Subcutaneous abdominal adipose tissue (tissue), 5 donors: ENCODE measurements at regions not wholly inside any gene's neighbourhood (a gene's known extent, or its start where the extent isn't known, plus 50 kb on each side); places are given as distances from the start of the nearest gene placed in this dataset.

Experiments used
- H3K27ac ChIP-seq: one replicate; pipeline ENCODE4 v1.7.0; 2013; ENCODE audit warnings: low read depth, mild to moderate bottlenecking, inconsistent platforms, low read length, moderate library complexity
- H3K27me3 ChIP-seq, 5 donors: one replicate each; pipeline ENCODE4 v1.7.0; 2013; ENCODE audit warnings: low read length in 5 of 5, inconsistent platforms in 1 of 5; ENCODE audit not compliant: control insufficient read depth in 5 of 5, insufficient read depth in 4 of 5
- H3K36me3 ChIP-seq, 5 donors: one replicate each; pipeline ENCODE4 v1.7.0; 2013; ENCODE audit warnings: low read length in 5 of 5; ENCODE audit not compliant: control insufficient read depth in 5 of 5, insufficient read depth in 5 of 5
- H3K4me1 ChIP-seq, 5 donors: one replicate each; pipeline ENCODE4 v1.7.0; 2013; ENCODE audit warnings: low read length in 5 of 5, mild to moderate bottlenecking in 3 of 5, moderate library complexity in 1 of 5; ENCODE audit not compliant: control insufficient read depth in 5 of 5, insufficient read depth in 5 of 5
- H3K4me3 ChIP-seq, 5 donors: one replicate each; pipeline ENCODE4 v1.7.0; 2013; ENCODE audit warnings: low read length in 5 of 5, low read depth in 1 of 5
- H3K9ac ChIP-seq, 5 donors: one replicate each; pipeline ENCODE4 v1.7.0; 2013; ENCODE audit warnings: low read length in 5 of 5, mild to moderate bottlenecking in 4 of 5, moderate library complexity in 3 of 5
- H3K9me3 ChIP-seq, 5 donors: one replicate each; pipeline ENCODE4 v1.7.0; 2013; ENCODE audit warnings: low read length in 5 of 5; ENCODE audit not compliant: control insufficient read depth in 5 of 5
- donor health status: healthy.
- donor health status: healthy.
- donor health status: healthy.
- donor health status: healthy.
- donor health status: healthy.

DNA sequence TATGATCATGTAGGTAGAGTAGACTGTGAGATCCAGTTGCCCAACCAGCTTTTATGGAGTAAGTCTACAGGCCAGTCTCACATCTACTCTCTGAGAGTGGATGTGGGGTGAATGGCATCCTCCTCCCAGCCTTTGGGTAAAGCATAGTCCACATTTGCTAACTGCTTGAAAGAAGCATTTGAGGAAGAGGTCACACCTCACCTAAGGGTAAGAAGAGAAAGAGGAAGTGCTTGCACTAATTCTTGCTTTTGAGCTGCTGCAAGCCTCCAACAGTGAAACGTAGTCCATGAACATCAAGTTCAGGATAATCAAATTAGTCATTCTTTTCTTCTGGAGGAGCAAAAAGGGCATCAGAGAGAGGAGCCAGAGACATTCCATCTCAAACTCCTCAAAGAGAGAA is 93.9 kb upstream of the AGR3 start:
- no peaks in the 10 kb centered on the region for H3K36me3 ChIP-seq
- H3K4me1 ChIP-seq = peaks cover 0 to 7% (median 0%) of the 10 kb centered on the region in 5 donors
- no peak overlapping the region for H3K27ac ChIP-seq
- H3K27me3 ChIP-seq = no peaks in the 10 kb centered on the region
- no peak overlapping the region for H3K9ac ChIP-seq
- no peak overlapping the region for H3K4me3 ChIP-seq
- H3K9me3 ChIP-seq = no peaks in the 10 kb centered on the region

DNA sequence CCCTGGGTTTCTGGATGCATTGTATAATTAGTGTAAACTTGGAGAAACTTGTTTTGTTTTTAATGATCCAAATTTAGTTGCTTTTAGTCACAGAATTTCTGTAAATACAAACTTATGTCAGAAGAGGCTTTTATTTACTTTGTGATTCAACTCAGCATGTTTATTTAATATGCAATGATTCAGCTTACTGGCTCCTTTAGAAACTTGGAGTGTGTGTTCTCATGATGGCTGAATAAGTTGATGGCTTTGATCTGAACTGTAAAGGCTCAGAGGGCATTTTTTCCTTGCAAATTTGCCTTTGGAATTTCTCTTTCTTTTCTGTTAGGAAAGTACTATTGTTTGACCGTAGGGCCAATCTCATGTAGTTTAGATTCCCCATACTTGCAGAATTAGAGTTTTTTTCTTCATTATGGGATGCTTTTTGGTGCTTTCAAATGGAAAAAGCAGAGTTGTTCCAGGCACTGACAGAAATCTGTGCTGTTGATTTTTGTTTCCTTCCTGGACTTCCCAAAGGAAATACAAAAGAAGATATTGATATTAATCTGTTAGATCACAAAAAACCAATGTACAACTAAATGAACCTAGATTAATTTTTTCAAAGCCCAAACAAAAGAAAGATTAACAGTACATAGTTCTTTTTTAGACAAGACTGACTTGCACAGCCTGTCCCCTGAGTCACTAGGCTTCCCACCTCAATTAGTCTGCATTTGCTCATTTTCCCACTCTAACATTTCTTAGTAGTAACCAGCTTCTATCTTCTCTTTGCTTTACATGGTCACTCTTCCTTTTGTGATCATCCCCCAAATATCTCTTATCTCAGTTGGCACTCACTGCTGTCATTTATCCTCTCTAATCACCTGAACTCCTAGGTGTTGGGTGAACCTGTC is 96.8 kb upstream of the AGR3 start:
- Histone ChIP-seq H3K9me3 (no peaks in the 10 kb centered on the region), H3K27ac (no peak overlapping the region)

DNA sequence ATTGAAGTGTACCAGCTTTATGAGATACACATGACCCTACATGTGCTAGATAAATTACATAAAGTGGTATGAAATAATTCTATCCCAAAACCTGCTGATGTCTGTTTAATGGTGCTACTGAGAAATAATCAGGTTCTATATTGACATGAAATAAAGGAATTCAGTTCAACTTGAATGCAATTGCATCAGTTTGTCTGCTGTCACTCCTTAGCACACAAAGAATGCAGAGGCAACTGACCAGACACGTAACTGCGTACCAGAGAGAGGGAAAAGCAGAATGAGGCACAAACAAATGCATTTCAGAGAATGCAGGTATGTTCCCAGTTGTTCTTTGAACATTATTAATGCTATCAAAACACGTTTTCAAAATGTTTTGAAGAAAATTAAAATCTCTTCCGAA is 98.8 kb upstream of the AGR3 start:
- Histone ChIP-seq H3K9me3 (no peaks in the 10 kb centered on the region), H3K4me3 (no peak overlapping the region), H3K27me3 (no peaks in the 10 kb centered on the region), H3K4me1 (peaks cover 0 to 10% (median 5%) of the 10 kb centered on the region in 5 donors), H3K36me3 (no peaks in the 10 kb centered on the region), H3K9ac (no peak overlapping the region), H3K27ac (no peak overlapping the region)

More for the DNA sequence above, 96.8 kb upstream of the AGR3 start:
- Histone ChIP-seq H3K27me3 (no peaks in the 10 kb centered on the region), H3K36me3 (no peaks in the 10 kb centered on the region), H3K4me1 (peaks cover 0 to 10% (median 5%) of the 10 kb centered on the region in 5 donors), H3K9ac (no peak overlapping the region), H3K4me3 (no peak overlapping the region)

DNA sequence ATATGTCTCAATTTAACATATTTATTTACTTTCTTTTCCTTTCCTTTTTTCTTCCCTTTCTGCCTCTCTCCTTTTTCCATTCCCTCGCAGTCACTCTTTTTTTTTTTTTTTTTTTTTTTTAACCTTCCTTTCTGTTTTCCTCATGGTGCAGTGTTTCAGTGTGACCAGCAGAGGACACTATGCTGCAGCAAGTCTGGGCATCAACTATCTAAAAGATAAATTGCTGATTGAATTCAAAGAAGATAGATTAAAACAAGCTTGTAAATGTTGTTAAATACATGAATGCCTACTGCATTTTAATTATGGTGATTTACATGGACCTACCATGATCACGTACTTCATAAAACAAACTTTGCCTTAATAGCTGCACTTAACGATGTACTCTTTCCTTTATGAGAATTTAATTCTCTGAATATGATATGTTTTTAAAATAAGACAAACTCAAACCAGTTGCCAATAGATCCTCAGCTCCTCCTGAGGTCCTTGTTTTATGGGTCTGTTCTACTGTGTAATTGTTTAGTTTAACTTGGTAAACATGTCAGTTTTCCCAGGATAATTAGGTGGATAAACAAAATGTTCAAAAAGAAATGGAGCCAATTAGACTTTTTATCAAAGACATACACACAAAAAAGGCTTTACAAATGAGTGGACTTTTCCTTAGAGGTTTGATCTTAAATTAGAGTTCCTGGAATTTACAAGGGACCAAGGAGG is 101.0 kb upstream of the AGR3 start:
- Histone ChIP-seq H3K9me3 (no peaks in the 10 kb centered on the region), H3K9ac (no peak overlapping the region), H3K27me3 (no peaks in the 10 kb centered on the region), H3K36me3 (no peaks in the 10 kb centered on the region), H3K4me3 (peak overlapping the region in 1 of 5 donors; percentile 24), H3K4me1 (peaks cover 0 to 10% (median 5%) of the 10 kb centered on the region in 5 donors), H3K27ac (no peak overlapping the region)

DNA sequence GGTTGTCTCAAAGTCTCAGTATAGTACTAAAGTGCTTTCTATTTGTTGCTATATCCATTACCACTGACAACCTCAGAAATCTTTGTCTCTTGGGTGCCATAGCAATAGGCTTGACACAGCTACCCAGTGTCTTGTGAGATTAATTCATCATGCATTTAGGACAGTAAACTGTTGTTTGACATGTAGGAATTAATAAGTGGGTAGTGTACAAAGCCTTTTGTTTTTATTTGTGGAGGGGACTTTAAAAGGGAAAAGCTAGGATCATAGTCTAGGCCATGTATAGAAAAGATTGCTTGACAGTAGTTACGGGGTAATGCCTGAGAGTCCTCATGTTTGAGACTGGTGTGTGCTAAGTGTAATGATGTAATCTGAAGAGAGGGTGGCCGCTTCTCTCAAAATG is 102.6 kb upstream of the AGR3 start:
- H3K36me3 ChIP-seq = no peaks in the 10 kb centered on the region
- H3K27ac ChIP-seq = no peak overlapping the region
- no peak overlapping the region for H3K4me3 ChIP-seq
- no peaks in the 10 kb centered on the region for H3K27me3 ChIP-seq
- H3K4me1 ChIP-seq = peaks cover 0 to 9% (median 5%) of the 10 kb centered on the region in 5 donors
- H3K9ac ChIP-seq = no peak overlapping the region
- H3K9me3 ChIP-seq = no peaks in the 10 kb centered on the region

DNA sequence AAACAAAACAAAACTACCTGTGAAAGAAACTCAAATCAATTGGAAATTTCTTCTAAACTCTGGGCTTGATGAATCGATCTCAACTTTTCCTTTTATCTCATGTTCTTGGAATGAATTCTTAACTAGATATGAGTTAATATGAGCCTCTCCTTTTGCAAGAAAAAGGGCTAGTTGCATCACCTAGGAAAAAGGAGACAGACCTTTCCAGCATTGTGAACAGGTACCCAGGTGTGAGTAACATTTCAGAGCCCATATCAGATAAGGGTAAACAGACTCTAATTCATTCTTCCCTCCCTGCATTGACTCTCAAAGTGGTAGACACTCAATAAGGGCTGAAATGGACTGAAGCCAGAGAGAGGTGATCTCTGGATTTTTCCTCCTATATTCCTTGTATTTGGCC is 103.8 kb upstream of the AGR3 start:
- Histone ChIP-seq H3K4me3 (no peak overlapping the region), H3K27me3 (no peaks in the 10 kb centered on the region), H3K9ac (no peak overlapping the region), H3K36me3 (no peaks in the 10 kb centered on the region), H3K9me3 (no peaks in the 10 kb centered on the region), H3K27ac (no peak overlapping the region), H3K4me1 (peaks cover 0 to 16% (median 12%) of the 10 kb centered on the region in 5 donors)

DNA sequence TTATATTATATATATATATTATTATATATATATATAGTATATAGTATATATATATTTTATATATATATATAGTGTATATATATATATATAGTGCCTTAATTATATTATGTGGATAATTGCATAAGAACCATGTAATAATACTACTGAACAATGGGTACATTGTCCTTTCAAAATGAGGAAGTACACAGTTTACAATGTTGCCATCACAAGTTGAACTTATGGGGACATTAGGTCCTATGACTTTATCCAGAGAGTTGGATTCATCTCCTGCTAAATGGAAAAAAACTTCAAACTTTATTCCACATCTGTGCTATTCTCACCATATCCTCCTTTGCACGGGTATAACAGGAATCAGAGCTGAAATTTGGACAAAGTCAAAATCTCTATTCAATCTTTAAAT is 105.0 kb upstream of the AGR3 start:
- Histone ChIP-seq H3K36me3 (no peaks in the 10 kb centered on the region), H3K27ac (no peak overlapping the region), H3K4me3 (no peak overlapping the region), H3K9me3 (no peaks in the 10 kb centered on the region), H3K4me1 (peaks cover 0 to 17% (median 13%) of the 10 kb centered on the region in 5 donors), H3K9ac (no peak overlapping the region), H3K27me3 (no peaks in the 10 kb centered on the region)

DNA sequence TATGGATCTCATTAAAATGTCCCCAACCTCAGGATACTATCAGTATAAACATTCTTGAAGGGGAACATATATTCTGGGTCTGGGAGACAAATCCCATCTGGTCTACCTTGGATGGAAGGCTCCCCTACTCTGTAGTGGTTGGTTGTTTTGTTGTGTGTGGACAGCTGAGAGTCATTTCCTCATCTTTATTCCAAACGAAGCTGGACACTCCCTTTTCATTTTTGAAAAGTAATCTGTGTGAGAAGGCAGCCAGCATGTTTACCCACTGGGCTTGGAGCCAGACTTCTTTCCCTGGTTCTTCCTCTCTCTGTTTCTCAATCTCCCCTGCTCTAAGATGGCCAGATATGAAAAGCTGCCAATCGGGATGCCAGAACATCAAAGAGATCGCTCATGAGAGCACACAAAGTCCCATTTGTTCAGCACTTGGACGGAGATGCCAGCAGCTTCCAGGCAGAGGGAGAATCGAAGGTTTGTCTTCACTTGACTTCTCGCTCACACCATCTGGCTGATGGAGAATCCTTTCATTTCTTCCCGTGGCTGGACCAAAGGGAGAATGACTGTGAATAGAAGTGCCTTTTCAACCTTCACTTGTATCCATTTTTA is 108.1 kb upstream of the AGR3 start:
- Histone ChIP-seq H3K9ac (peak overlapping the region in 1 of 5 donors; percentile 18), H3K4me1 (peaks cover 0 to 14% (median 8%) of the 10 kb centered on the region in 5 donors), H3K4me3 (peak overlapping the region in 4 of 5 donors; percentile 54 to 67 (median 64)), H3K9me3 (no peaks in the 10 kb centered on the region), H3K36me3 (no peaks in the 10 kb centered on the region), H3K27me3 (no peaks in the 10 kb centered on the region), H3K27ac (peak overlapping the region; percentile 66)

DNA sequence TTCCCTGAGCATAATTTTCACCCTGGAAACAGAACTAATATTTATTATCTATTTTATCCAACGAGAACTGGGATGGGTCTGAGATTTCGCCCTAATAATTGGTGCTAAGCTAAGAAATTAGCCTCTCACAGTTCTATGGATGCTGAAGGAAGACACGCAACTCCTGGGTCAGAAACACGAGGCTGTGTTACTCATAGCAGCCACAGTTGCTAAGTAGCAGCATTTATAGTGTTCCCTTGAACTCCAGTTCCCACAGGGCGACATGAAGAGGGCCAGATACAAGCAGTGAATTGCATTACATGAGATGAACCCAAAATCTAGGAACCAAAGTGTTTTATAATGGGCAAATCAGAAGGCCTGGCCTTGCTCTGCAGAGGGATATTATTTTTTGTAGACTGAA is 109.8 kb upstream of the AGR3 start:
- H3K27ac ChIP-seq = no peak overlapping the region
- no peaks in the 10 kb centered on the region for H3K27me3 ChIP-seq
- no peaks in the 10 kb centered on the region for H3K36me3 ChIP-seq
- peaks cover 0 to 4% (median 0%) of the 10 kb centered on the region in 5 donors for H3K9me3 ChIP-seq
- peaks cover 0 to 14% (median 8%) of the 10 kb centered on the region in 5 donors for H3K4me1 ChIP-seq
- H3K4me3 ChIP-seq = no peak overlapping the region
- no peak overlapping the region for H3K9ac ChIP-seq

DNA sequence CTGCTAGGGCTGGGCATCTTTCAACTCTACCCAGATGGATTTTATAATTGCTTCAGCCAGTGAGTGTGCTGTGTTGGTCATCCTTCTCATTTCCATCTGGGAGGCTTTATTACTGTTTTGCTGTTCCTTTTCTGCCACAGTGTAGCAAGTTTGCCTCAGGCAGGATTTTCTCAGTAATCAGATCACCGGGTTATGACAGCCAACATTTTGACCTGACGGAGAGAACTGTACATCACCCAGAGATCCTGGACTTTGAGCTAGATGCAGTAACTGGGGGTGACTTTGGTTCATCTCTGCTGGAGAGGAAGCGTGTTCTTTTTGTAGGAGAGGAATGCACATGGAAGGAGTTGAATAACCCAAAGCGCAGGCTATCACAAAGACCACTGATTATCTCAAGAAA is 111.8 kb upstream of the AGR3 start:
- no peaks in the 10 kb centered on the region for H3K36me3 ChIP-seq
- H3K4me3 ChIP-seq = no peak overlapping the region
- no peak overlapping the region for H3K27ac ChIP-seq
- H3K27me3 ChIP-seq = no peaks in the 10 kb centered on the region
- H3K4me1 ChIP-seq = peaks cover 0 to 14% (median 8%) of the 10 kb centered on the region in 5 donors
- H3K9me3 ChIP-seq = peaks cover 0 to 9% (median 0%) of the 10 kb centered on the region in 5 donors
- H3K9ac ChIP-seq = no peak overlapping the region
